ENCODE measurements at regions not wholly inside any gene's neighbourhood (a gene's known extent, or its start where the extent isn't known, plus 50 kb on each side); places are given as distances from the start of the nearest gene placed in this dataset.
"Not testable (repeated sequence)": the region's sequence is repeated elsewhere in the genome, so short reads cannot be mapped to it uniquely, and the experiment has no call there.

DNA sequence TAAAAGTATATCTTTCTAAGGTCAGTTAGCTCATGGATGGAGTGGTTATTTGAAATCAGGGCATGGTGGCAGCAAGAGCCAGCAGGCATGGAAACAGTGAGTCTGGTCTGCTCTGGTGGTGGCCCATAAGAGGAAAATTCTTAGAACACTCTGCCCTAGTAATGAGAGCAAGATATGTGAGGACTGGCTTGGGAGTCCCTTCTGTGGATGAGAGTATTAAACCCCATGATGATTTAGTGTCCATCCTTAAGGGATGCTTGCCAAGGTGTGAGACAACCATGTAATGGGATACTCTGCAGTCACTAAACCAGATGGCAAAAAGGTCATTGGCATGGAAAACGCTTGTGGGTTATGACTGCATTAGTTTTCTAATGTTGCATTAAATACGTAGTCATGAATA lies 269.9 kb downstream of the BCL2L11 start:
- not testable (repeated sequence) for H4K20me1 ChIP-seq (ENCODE audit: control insufficient read depth, insufficient read depth, insufficient read length); H3K79me2 ChIP-seq (ENCODE audit: insufficient read depth, low read length); H3K9ac ChIP-seq (ENCODE audit: extremely low read depth, insufficient read length, low read length); H2BK120ac ChIP-seq (ENCODE audit: low read depth, low read length, poor library complexity, severe bottlenecking); H3K23me2 ChIP-seq (ENCODE audit: insufficient read length, low read depth, low read length, poor library complexity, severe bottlenecking); H4K8ac ChIP-seq (replicated peaks; ENCODE audit: insufficient read length, low read depth, low read length); H3K27ac Mint-ChIP-seq; H3K9me3 Mint-ChIP-seq; H2BK15ac ChIP-seq (ENCODE audit: low read depth, low read length); H3K27me3 Mint-ChIP-seq (ENCODE audit: low read depth); H3K36me3 Mint-ChIP-seq (ENCODE audit: insufficient read depth in 1 of 3, low read depth in 3 of 3); H2AFZ ChIP-seq (ENCODE audit: low read length); DNase-seq; H3K9me3 ChIP-seq (ENCODE audit: control insufficient read depth, low read depth, low read length); H3K23ac ChIP-seq (ENCODE audit: insufficient read length, low read depth, low read length); H3K4me1 Mint-ChIP-seq; H3K4me3 Mint-ChIP-seq; H3K27me3 ChIP-seq (ENCODE audit: insufficient read depth, low read length); H3T11ph ChIP-seq (ENCODE audit: low read length); H2BK12ac ChIP-seq (ENCODE audit: insufficient read length, low read depth, low read length); H3K27ac ChIP-seq (ENCODE audit: insufficient read length, low read depth, low read length); H3K18ac ChIP-seq (ENCODE audit: insufficient read length, low read depth, low read length); H2AK5ac ChIP-seq (ENCODE audit: insufficient read length, low read length); H3K56ac ChIP-seq (ENCODE audit: insufficient read length, low read depth, low read length); H2BK20ac ChIP-seq (ENCODE audit: low read depth, low read length, poor library complexity, severe bottlenecking); H4K91ac ChIP-seq (ENCODE audit: insufficient read length, low read depth, low read length); H3K4ac ChIP-seq (ENCODE audit: low read depth, low read length); H3K4me2 ChIP-seq (ENCODE audit: insufficient read depth, insufficient read length, low read length); H2BK5ac ChIP-seq (ENCODE audit: insufficient read length, low read length); H3K79me1 ChIP-seq (ENCODE audit: insufficient read depth, low read depth, low read length, poor library complexity, severe bottlenecking); H3K4me1 ChIP-seq (ENCODE audit: insufficient read depth, low read length); H4K5ac ChIP-seq (ENCODE audit: insufficient read length, low read depth, low read length); H3K14ac ChIP-seq (ENCODE audit: insufficient read depth, low read length)
- no CpG with 5 or more reads among the region's 2 CpGs for WGBS (ENCODE audit: extremely low coverage, insufficient read length, low lambda C conversion rate)

DNA sequence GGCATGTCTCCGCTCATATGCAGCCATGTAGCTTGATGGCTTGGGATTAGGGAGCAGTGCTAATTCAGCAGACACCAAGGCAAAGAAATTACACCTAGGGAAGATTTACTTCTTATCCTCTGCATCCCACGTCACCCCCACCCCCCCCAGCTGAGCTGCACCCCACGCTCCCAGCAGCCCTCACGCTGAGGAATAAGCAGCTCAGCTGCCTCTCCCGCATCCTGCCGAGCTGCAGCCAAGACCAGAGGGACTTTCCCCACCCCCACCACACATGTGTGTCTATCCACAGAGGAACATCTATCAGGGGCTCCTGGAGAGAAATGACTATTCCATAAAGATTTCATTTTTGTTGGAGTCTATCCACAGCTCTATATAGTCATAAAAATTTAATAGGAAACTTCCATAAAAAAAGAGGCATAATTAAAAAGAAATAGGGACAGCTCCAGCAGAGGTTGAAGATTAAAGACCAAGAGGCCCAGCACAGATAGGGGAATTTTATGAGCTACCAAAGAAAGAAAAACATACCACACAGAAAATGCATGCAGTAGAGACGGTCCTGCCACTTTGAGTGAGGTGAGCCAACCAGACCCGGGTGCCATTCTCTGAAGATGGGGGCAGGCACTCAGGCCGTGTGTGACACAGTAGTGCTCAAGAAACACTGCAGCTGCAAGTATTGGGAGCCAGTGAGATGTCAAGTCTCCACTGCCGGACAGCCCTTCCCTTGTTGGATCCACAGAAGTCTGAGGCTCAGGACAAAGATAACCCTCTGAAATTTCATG lies 274.8 kb downstream of the BCL2L11 start:
- not testable (repeated sequence) for H2BK5ac ChIP-seq (ENCODE audit: insufficient read length, low read length); H3K4me3 Mint-ChIP-seq; H3K23me2 ChIP-seq (ENCODE audit: insufficient read length, low read depth, low read length, poor library complexity, severe bottlenecking); H2BK120ac ChIP-seq (ENCODE audit: low read depth, low read length, poor library complexity, severe bottlenecking); H3K79me1 ChIP-seq (ENCODE audit: insufficient read depth, low read depth, low read length, poor library complexity, severe bottlenecking); H3K23ac ChIP-seq (ENCODE audit: insufficient read length, low read depth, low read length); H3K14ac ChIP-seq (ENCODE audit: insufficient read depth, low read length); H3K56ac ChIP-seq (ENCODE audit: insufficient read length, low read depth, low read length); H3T11ph ChIP-seq (ENCODE audit: low read length); H2BK20ac ChIP-seq (ENCODE audit: low read depth, low read length, poor library complexity, severe bottlenecking); H3K4me1 Mint-ChIP-seq; H4K5ac ChIP-seq (ENCODE audit: insufficient read length, low read depth, low read length); H3K4ac ChIP-seq (ENCODE audit: low read depth, low read length); H2BK12ac ChIP-seq (ENCODE audit: insufficient read length, low read depth, low read length); H2AFZ ChIP-seq (ENCODE audit: low read length); H3K27ac ChIP-seq (ENCODE audit: insufficient read length, low read depth, low read length); H3K9me3 Mint-ChIP-seq; H3K79me2 ChIP-seq (ENCODE audit: insufficient read depth, low read length); H4K8ac ChIP-seq (replicated peaks; ENCODE audit: insufficient read length, low read depth, low read length); H2AK5ac ChIP-seq (ENCODE audit: insufficient read length, low read length); H3K4me2 ChIP-seq (ENCODE audit: insufficient read depth, insufficient read length, low read length); H3K9me3 ChIP-seq (ENCODE audit: control insufficient read depth, low read depth, low read length); H4K20me1 ChIP-seq (ENCODE audit: control insufficient read depth, insufficient read depth, insufficient read length); H3K27ac Mint-ChIP-seq; H3K27me3 Mint-ChIP-seq (ENCODE audit: low read depth); H3K18ac ChIP-seq (ENCODE audit: insufficient read length, low read depth, low read length); H3K9ac ChIP-seq (ENCODE audit: extremely low read depth, insufficient read length, low read length); H3K27me3 ChIP-seq (ENCODE audit: insufficient read depth, low read length); H3K36me3 Mint-ChIP-seq (ENCODE audit: insufficient read depth in 1 of 3, low read depth in 3 of 3); DNase-seq; H3K4me1 ChIP-seq (ENCODE audit: insufficient read depth, low read length); H2BK15ac ChIP-seq (ENCODE audit: low read depth, low read length); H4K91ac ChIP-seq (ENCODE audit: insufficient read length, low read depth, low read length)
- WGBS (ENCODE audit: extremely low coverage, insufficient read length, low lambda C conversion rate), result no CpG with 5 or more reads among the region's 10 CpGs

Data from H9 (cell line).